Gastrocnemius medialis (tissue), 4 donors: ENCODE measurements at regions not wholly inside any gene's neighbourhood (a gene's known extent, or its start where the extent isn't known, plus 50 kb on each side); places are given as distances from the start of the nearest gene placed in this dataset.
"Not testable (repeated sequence)": the region's sequence is repeated elsewhere in the genome, so short reads cannot be mapped to it uniquely, and the experiment has no call there.

ENCODE experiments used
- CTCF ChIP-seq, 5 experiments: fragments of 450-650 bp in 3 of 5; fragments of 200-600 bp in 2 of 5; sonication (generic) in 2 of 5; IDR thresholded peaks in 4 of 5; conservative IDR thresholded peaks in 1 of 5; 1 replicate in 4 of 5; 2 replicates in 1 of 5; pipeline ENCODE4 v1.5.1; 2016 to 2019; ENCODE audit warnings: antibody characterized with exemption in 5 of 5, mild to moderate bottlenecking in 3 of 5, moderate library complexity in 3 of 5
- POLR2A ChIP-seq, 2 donors: fragments of 450-650 bp; IDR thresholded peaks; one replicate each; pipeline ENCODE4 v1.6.1; 2017; ENCODE audit warnings: antibody characterized with exemption in 2 of 2, mild to moderate bottlenecking in 2 of 2, moderate library complexity in 2 of 2

DNA sequence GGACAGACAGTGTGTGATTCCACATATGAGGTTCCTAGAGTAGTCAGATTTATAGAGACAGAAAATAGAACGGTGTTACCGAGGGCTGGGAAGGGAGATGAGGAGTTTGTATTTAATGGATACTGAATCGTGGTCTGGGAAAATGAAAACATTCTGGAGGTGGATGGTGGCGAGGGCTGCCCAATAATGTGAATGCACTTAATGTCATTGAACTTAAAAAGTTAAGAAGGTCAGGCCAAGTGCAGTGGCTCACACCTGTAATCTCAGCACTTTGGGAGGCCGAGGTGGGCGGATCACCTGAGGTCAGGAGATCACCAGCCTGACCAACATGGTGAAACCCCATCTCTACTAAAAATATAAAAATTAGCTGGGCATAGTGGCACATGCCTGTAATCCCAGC lies 246.2 kb downstream of the PARN start:
- not testable (repeated sequence) for TF ChIP-seq CTCF (IDR thresholded peaks at IDR 0.05 in 4 of 5, conservative IDR thresholded peaks at IDR 0.05 in 1 of 5); POLR2A (IDR thresholded peaks at IDR 0.05)
